ENCODE measurements at regions not wholly inside any gene's neighbourhood (a gene's known extent, or its start where the extent isn't known, plus 50 kb on each side); places are given as distances from the start of the nearest gene placed in this dataset.

GRCh38 chr5:87151547-87151946 lies 116.1 kb upstream of the RASA1 start:
- TF ChIP-seq, protein P1, sequence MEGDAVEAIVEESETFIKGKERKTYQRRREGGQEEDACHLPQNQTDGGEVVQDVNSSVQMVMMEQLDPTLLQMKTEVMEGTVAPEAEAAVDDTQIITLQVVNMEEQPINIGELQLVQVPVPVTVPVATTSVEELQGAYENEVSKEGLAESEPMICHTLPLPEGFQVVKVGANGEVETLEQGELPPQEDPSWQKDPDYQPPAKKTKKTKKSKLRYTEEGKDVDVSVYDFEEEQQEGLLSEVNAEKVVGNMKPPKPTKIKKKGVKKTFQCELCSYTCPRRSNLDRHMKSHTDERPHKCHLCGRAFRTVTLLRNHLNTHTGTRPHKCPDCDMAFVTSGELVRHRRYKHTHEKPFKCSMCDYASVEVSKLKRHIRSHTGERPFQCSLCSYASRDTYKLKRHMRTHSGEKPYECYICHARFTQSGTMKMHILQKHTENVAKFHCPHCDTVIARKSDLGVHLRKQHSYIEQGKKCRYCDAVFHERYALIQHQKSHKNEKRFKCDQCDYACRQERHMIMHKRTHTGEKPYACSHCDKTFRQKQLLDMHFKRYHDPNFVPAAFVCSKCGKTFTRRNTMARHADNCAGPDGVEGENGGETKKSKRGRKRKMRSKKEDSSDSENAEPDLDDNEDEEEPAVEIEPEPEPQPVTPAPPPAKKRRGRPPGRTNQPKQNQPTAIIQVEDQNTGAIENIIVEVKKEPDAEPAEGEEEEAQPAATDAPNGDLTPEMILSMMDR (IDR thresholded peaks at IDR 0.05; ENCODE audit: insufficient read depth, low read length, poor library complexity, severe bottlenecking), result no peak
- no peak for TF ChIP-seq EZH2phosphoT487 (conservative IDR thresholded peaks at IDR 0.05; ENCODE audit: low read length)
